Urinary bladder (tissue), 3 donors: ENCODE measurements at regions not wholly inside any gene's neighbourhood (a gene's known extent, or its start where the extent isn't known, plus 50 kb on each side); places are given as distances from the start of the nearest gene placed in this dataset.

Experiments used
- DNase-seq: peaks from one replicate; pipeline ENCODE4 v3.0.0-alpha.2; 2015; ENCODE audit errors: extremely low spot score
- H3K27ac ChIP-seq: one replicate; pipeline ENCODE4 v1.5.1; 2013; ENCODE audit warnings: low read depth, mild to moderate bottlenecking, moderate library complexity
- H3K36me3 ChIP-seq: one replicate; pipeline ENCODE4 v1.6.1; 2013; ENCODE audit warnings: mild to moderate bottlenecking, moderate library complexity; ENCODE audit not compliant: insufficient read depth
- H3K4me1 ChIP-seq: one replicate; pipeline ENCODE4 v1.6.1; 2013; ENCODE audit warnings: mild to moderate bottlenecking, moderate library complexity; ENCODE audit not compliant: insufficient read depth
- H3K4me3 ChIP-seq: one replicate; pipeline ENCODE4 v1.5.1; 2013; ENCODE audit warnings: low read depth, low read length
- WGBS: extraction: QIAGEN DNeasy Blood & Tissue Kit; methylation state at CpG from one replicate; pipeline ENCODE4 v1.1.7; 2013; 5-methylcytosine and 5-hydroxymethylcytosine counted together
- donor health status: healthy with polysubstance abuse.
- donor health status: healthy.

GRCh38 chr16:72301523-72302236, 129.7 kb upstream of the PMFBP1 start:
- no peaks in the 10 kb centered on the region for H3K36me3 ChIP-seq
- H3K27ac ChIP-seq, result no peak overlapping the region
- H3K4me1 ChIP-seq, result no peaks in the 10 kb centered on the region
- DNase-seq, result no peak
- 49% methylated on average over 8 of the region's 8 CpGs for WGBS
- no peak overlapping the region for H3K4me3 ChIP-seq

- no peak for DNase-seq
- WGBS, result 41% methylated on average over 7 of the region's 7 CpGs
- Histone ChIP-seq H3K36me3 (no peaks in the 10 kb centered on the region), H3K4me1 (no peaks in the 10 kb centered on the region), H3K4me3 (no peak overlapping the region), H3K27ac (no peak overlapping the region)
Measured at GRCh38 chr16:72300892-72301291, 128.9 kb upstream of the PMFBP1 start.

- Histone ChIP-seq H3K4me3 (no peak overlapping the region), H3K4me1 (no peaks in the 10 kb centered on the region), H3K27ac (no peak overlapping the region), H3K36me3 (no peaks in the 10 kb centered on the region)
- no peak for DNase-seq
- WGBS, result 96% methylated on average over 2 of the region's 2 CpGs
Measured at GRCh38 chr16:72299684-72300243, 127.8 kb upstream of the PMFBP1 start.

GRCh38 chr16:72298961-72299360, 127.0 kb upstream of the PMFBP1 start:
- no peak for DNase-seq
- WGBS, result 72% methylated on average over 1 of the region's 1 CpG
- Histone ChIP-seq H3K27ac (no peak overlapping the region), H3K4me3 (no peak overlapping the region), H3K36me3 (no peaks in the 10 kb centered on the region), H3K4me1 (no peaks in the 10 kb centered on the region)

- DNase-seq, result no peak
- Histone ChIP-seq H3K27ac (no peak overlapping the region), H3K36me3 (no peaks in the 10 kb centered on the region), H3K4me1 (no peaks in the 10 kb centered on the region), H3K4me3 (no peak overlapping the region)
Measured at GRCh38 chr16:72295914-72296313, 124.0 kb upstream of the PMFBP1 start.

- Histone ChIP-seq H3K4me3 (no peak overlapping the region), H3K36me3 (no peaks in the 10 kb centered on the region), H3K27ac (no peak overlapping the region), H3K4me1 (no peaks in the 10 kb centered on the region)
- no peak for DNase-seq
Measured at GRCh38 chr16:72291531-72291981, 119.6 kb upstream of the PMFBP1 start.

- H3K36me3 ChIP-seq, result no peaks in the 10 kb centered on the region
- no peaks in the 10 kb centered on the region for H3K4me1 ChIP-seq
- DNase-seq, result no peak
- H3K4me3 ChIP-seq, result no peak overlapping the region
- WGBS, result 56% methylated on average over 3 of the region's 3 CpGs
- no peak overlapping the region for H3K27ac ChIP-seq
Measured at GRCh38 chr16:72291121-72291520, 119.2 kb upstream of the PMFBP1 start.

GRCh38 chr16:72287649-72288048, 115.7 kb upstream of the PMFBP1 start:
- no peak for DNase-seq
- Histone ChIP-seq H3K36me3 (no peaks in the 10 kb centered on the region), H3K27ac (no peak overlapping the region), H3K4me1 (no peaks in the 10 kb centered on the region), H3K4me3 (no peak overlapping the region)

- no peak overlapping the region for H3K27ac ChIP-seq
- H3K36me3 ChIP-seq, result no peaks in the 10 kb centered on the region
- WGBS, result 93% methylated on average over 3 of the region's 3 CpGs
- no peak overlapping the region for H3K4me3 ChIP-seq
- H3K4me1 ChIP-seq, result no peaks in the 10 kb centered on the region
- no peak for DNase-seq
Measured at GRCh38 chr16:72286936-72287620, 115.1 kb upstream of the PMFBP1 start.

GRCh38 chr16:72285728-72286127, 113.8 kb upstream of the PMFBP1 start:
- DNase-seq, result no peak
- Histone ChIP-seq H3K27ac (no peak overlapping the region), H3K36me3 (no peaks in the 10 kb centered on the region), H3K4me3 (no peak overlapping the region), H3K4me1 (no peaks in the 10 kb centered on the region)
- 88% methylated on average over 6 of the region's 6 CpGs for WGBS

GRCh38 chr16:72285324-72285723, 113.4 kb upstream of the PMFBP1 start:
- Histone ChIP-seq H3K4me1 (no peaks in the 10 kb centered on the region), H3K27ac (no peak overlapping the region), H3K36me3 (no peaks in the 10 kb centered on the region), H3K4me3 (no peak overlapping the region)
- no peak for DNase-seq
- WGBS, result 91% methylated on average over 5 of the region's 5 CpGs

- DNase-seq, result no peak
- WGBS, result 91% methylated on average over 13 of the region's 13 CpGs
- Histone ChIP-seq H3K27ac (no peak overlapping the region), H3K4me1 (no peaks in the 10 kb centered on the region), H3K36me3 (no peaks in the 10 kb centered on the region), H3K4me3 (no peak overlapping the region)
Measured at GRCh38 chr16:72284042-72284789, 112.3 kb upstream of the PMFBP1 start.

- WGBS, result 57% methylated on average over 1 of the region's 1 CpG
- Histone ChIP-seq H3K4me3 (no peak overlapping the region), H3K36me3 (no peaks in the 10 kb centered on the region), H3K27ac (no peak overlapping the region), H3K4me1 (no peaks in the 10 kb centered on the region)
- no peak for DNase-seq
Measured at GRCh38 chr16:72282362-72282761, 110.4 kb upstream of the PMFBP1 start.

- no peak overlapping the region for H3K27ac ChIP-seq
- no peaks in the 10 kb centered on the region for H3K4me1 ChIP-seq
- DNase-seq, result no peak
- no peak overlapping the region for H3K4me3 ChIP-seq
- no peaks in the 10 kb centered on the region for H3K36me3 ChIP-seq
- 96% methylated on average over 3 of the region's 3 CpGs for WGBS
Measured at GRCh38 chr16:72278301-72278700, 106.3 kb upstream of the PMFBP1 start.
